Vagina (tissue), 2 donors: ENCODE measurements at regions not wholly inside any gene's neighbourhood (a gene's known extent, or its start where the extent isn't known, plus 50 kb on each side); places are given as distances from the start of the nearest gene placed in this dataset.

Source experiments
- POLR2A ChIP-seq, 2 donors: fragments of 450-650 bp; IDR thresholded peaks; one replicate each; pipeline ENCODE4 v1.6.1; 2017; ENCODE audit warnings: antibody characterized with exemption in 2 of 2, mild to moderate bottlenecking in 2 of 2, moderate library complexity in 2 of 2
- TF ChIP-seq, protein P1 (sequence below), 3 experiments: fragments of 450-650 bp in 2 of 3; fragments of 200-600 bp in 1 of 3; sonication (generic) in 1 of 3; IDR thresholded peaks; one replicate each; pipeline ENCODE4 v1.5.1; 2017 to 2019; ENCODE audit warnings: antibody characterized with exemption in 3 of 3, mild to moderate bottlenecking in 2 of 3, moderate library complexity in 2 of 3

DNA sequence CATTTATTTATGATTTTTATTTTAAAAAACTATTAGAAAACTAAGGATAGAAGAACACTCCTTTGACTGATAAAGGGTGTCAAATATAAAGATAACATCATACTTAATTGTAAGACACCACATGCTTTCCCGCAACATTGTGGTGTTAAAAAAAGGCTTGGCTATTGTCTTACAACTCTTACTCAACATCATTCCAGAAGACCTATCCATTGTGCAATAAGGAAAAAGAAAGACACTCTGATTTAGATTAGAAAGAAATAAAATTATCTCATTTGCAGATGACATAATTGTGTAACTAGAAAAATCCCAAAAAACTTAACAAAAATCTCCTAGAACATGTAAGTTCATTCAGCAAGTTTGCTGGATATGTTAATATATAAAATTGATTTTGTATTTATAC lies 296.7 kb upstream of the GNAI1 start:
- TF ChIP-seq POLR2A (IDR thresholded peaks at IDR 0.05): no peak
- TF ChIP-seq, protein P1, sequence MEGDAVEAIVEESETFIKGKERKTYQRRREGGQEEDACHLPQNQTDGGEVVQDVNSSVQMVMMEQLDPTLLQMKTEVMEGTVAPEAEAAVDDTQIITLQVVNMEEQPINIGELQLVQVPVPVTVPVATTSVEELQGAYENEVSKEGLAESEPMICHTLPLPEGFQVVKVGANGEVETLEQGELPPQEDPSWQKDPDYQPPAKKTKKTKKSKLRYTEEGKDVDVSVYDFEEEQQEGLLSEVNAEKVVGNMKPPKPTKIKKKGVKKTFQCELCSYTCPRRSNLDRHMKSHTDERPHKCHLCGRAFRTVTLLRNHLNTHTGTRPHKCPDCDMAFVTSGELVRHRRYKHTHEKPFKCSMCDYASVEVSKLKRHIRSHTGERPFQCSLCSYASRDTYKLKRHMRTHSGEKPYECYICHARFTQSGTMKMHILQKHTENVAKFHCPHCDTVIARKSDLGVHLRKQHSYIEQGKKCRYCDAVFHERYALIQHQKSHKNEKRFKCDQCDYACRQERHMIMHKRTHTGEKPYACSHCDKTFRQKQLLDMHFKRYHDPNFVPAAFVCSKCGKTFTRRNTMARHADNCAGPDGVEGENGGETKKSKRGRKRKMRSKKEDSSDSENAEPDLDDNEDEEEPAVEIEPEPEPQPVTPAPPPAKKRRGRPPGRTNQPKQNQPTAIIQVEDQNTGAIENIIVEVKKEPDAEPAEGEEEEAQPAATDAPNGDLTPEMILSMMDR (IDR thresholded peaks at IDR 0.05): no peak
